K562 (cell line): ENCODE measurements at regions not wholly inside any gene's neighbourhood (a gene's known extent, or its start where the extent isn't known, plus 50 kb on each side); places are given as distances from the start of the nearest gene placed in this dataset.

ENCODE experiments used
- NFXL1 ChIP-seq: fragments of 450-650 bp; formaldehyde crosslinking; IDR thresholded peaks from 2 replicates; pipeline ENCODE4 v1.4.0; 2021; ENCODE audit warnings: mild to moderate bottlenecking
- NR2C2 ChIP-seq, 2 experiments: fragments of 200-800 bp in 1 of 2; sonication (Bioruptor generic) in 1 of 2; sonication (generic) in 1 of 2; formaldehyde crosslinking in 1 of 2; IDR thresholded peaks; 2 replicates each; pipeline versions ENCODE4 v1.6.1 to v1.8.0; 2016 to 2022; ENCODE audit warnings: mild to moderate bottlenecking in 1 of 2, missing compliant biosample characterization in 1 of 2, missing genetic modification characterization in 1 of 2, missing genetic modification reagents in 1 of 2
- TF ChIP-seq, protein P1 (sequence below), 2 experiments: fragments of 450-650 bp; IDR thresholded peaks; 2 replicates each; pipeline ENCODE4 v1.6.1; 2016; ENCODE audit warnings: mild to moderate bottlenecking in 2 of 2, borderline replicate concordance in 1 of 2, low read depth in 1 of 2, moderate library complexity in 1 of 2

DNA sequence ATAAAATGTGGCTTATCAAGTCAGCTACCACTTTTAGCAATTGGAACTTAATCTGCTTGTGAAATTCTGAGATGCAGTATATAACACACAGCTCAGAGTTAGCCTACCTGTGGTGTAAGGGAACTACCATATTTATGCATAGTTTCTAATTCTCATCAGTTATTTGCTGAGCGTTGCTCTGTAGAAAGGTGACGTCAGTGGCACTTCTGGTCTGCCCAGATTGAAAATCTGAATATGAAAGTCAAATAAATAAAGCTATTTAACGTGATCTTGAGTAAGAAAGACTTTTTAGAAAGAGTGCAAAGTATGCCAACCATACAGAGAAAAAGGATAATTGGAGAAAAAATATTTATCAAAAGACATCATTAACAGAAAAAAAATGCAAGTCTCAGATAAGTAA, 938.9 kb upstream of the NOVA1 start (continued):
- TF ChIP-seq, protein P1, sequence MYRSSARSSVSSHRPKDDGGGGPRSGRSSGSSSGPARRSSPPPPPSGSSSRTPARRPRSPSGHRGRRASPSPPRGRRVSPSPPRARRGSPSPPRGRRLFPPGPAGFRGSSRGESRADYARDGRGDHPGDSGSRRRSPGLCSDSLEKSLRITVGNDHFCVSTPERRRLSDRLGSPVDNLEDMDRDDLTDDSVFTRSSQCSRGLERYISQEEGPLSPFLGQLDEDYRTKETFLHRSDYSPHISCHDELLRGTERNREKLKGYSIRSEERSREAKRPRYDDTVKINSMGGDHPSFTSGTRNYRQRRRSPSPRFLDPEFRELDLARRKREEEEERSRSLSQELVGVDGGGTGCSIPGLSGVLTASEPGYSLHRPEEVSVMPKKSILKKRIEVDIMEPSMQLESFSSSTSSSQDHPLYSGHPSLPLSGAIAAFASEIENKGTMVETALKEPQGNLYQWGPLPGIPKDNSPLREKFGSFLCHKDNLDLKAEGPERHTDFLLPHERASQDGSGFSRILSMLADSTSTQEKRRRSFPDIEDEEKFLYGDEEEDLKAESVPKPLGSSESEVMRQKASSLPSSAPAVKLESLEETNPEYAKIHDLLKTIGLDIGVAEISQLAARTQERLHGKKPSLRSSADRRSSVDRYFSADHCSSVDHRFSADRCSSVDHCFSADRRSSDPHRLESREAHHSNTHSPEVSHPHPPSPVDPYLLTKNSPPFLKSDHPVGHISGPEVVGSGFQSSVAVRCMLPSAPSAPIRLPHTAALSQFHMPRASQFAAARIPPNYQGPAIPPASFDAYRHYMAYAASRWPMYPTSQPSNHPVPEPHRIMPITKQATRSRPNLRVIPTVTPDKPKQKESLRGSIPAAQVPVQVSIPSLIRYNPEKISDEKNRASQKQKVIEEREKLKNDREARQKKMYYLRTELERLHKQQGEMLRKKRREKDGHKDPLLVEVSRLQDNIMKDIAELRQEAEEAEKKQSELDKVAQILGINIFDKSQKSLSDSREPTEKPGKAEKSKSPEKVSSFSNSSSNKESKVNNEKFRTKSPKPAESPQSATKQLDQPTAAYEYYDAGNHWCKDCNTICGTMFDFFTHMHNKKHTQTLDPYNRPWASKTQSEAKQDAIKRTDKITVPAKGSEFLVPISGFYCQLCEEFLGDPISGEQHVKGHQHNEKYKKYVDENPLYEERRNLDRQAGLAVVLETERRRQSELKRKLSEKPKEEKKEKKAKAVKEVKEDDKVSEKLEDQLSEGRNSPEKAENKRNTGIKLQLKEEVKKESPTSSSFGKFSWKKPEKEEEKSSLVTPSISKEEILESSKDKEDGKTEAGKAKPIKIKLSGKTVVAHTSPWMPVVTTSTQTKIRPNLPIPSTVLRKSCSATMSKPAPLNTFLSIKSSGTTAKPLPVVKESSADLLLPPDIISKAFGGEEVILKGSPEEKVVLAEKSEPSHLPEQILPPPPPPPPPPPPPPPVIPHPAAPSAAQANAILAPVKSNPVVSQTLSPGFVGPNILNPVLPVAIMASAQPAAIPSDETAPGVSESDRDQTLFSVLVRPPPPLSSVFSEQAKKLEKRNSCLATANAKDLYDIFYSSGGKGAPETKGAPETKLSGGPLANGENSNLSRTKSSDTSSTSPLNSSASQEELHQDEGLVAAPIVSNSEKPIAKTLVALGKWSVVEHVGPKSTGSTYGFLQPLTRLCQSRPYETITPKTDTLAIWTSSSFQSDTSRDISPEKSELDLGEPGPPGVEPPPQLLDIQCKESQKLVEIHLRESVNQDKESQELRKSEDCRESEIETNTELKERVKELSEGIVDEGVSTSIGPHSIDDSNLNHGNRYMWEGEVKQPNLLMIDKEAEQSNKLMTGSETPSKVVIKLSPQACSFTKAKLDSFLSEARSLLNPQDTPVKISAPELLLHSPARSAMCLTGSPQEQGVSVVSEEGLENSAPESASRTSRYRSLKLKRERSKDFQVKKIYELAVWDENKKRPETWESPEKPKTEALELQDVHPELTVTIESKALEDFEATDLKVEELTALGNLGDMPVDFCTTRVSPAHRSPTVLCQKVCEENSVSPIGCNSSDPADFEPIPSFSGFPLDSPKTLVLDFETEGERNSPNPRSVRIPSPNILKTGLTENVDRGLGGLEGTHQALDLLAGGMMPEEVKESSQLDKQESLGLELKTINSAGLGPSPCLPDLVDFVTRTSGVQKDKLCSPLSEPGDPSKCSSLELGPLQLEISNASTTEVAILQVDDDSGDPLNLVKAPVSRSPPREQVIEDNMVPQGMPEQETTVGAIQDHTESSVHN (IDR thresholded peaks at IDR 0.05; ENCODE audit: borderline replicate concordance in 1 of 2, low read depth in 1 of 2), result no peak
- TF ChIP-seq NFXL1 (CRISPR knock-in tag) (no peak), NR2C2 (CRISPR knock-in tag; IDR thresholded peaks at IDR 0.05) (no peak), NR2C2 (tag; IDR thresholded peaks at IDR 0.05) (no peak)
